Stimulated activated CD4-positive, alpha-beta T cell treated with anti-CD3 and anti-CD28 coated beads, Interleukin-2, amount 100 ng/mL, for 48 hours (primary cell): ENCODE measurements at regions not wholly inside any gene's neighbourhood (a gene's known extent, or its start where the extent isn't known, plus 50 kb on each side); places are given as distances from the start of the nearest gene placed in this dataset.

Source experiments
- DNase-seq, 2 donors: peaks; one replicate each; pipeline ENCODE4 v3.0.0-alpha.2; 2020

- no peak for DNase-seq
These were observed 91.2 kb upstream of the STARD3NL start for GRCh38 chr7:38086857-38087256.

DNA sequence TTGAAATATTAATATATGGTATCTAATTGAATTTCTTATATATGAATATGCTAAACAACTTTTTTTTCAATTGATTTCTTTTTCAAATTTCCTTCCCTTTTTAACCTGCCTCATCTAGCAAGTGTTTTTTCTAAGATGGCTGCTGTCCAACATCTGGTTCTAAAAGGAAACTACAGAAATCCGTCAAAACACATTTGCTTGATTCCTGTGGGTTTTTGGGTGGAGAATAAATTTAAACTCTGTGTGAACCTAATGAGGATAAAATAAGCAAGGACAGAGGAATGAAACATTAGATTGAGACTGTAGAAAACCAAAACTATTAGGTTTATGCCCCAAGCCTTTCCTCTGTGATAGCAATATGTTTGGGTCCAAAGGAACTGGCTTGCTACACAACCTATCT is 75.5 kb upstream of the STARD3NL start:
- DNase-seq: no peak

- no peak for DNase-seq
These were observed 72.1 kb upstream of the STARD3NL start for GRCh38 chr7:38105874-38106483.

GRCh38 chr7:38107486-38107893 is 70.6 kb upstream of the STARD3NL start:
- DNase-seq: peak; percentile 69 to 76

DNA sequence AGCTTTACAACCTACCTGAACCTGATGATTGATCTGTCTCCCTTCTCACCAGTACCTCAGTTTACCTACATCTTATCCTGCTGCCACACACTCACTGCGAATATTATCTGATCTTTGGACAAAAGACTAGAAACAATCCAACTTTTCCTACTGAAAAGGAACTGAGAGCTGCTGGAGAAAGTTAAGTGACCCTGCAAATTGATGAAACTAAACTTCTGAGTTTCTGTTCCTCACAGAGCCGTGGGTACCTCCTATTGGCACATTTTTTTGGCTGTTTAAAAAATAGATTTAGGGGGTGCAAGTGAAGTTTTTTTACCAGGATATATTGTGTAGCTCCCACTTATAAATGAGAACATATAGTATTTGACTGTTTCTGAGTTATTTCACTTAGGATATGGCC is 66.0 kb upstream of the STARD3NL start:
- DNase-seq: no peak

DNA sequence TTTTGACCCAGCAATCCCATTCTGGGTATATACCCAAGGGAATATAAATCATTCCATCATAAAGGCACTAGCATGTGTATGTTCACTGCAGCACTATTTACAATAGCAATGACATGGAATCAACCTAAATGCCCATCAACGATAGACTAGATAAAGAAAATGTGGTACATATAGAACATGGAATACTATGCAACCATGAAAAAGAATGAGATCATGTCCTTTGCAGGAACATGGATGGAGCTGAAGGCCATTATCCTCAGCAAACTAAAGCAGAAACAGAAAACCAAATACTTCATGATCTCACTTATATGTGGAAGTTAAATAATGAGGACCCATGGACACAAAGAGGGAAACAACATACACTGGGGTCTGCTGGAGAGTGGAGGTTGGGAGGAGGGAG is 58.0 kb upstream of the STARD3NL start:
- no peak for DNase-seq

DNA sequence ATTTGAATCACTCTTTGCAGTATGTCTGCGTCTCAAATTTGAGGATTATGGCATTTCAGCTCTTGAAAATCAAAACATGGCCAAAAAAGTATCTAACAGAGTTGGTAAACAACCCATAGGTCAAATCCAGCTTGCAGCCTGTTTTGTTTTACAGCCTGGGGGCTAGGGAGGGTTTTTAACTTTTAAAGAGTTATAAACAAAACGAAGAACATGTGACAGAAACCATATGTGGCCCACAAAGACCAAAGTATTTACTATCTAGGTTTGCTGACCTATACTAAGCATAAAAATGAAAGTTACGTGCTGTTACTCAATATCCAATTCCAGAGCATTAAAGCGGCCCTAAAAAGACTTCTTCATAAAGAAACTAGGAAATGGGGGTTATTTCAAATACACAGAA is 55.5 kb upstream of the STARD3NL start:
- DNase-seq: no peak

DNA sequence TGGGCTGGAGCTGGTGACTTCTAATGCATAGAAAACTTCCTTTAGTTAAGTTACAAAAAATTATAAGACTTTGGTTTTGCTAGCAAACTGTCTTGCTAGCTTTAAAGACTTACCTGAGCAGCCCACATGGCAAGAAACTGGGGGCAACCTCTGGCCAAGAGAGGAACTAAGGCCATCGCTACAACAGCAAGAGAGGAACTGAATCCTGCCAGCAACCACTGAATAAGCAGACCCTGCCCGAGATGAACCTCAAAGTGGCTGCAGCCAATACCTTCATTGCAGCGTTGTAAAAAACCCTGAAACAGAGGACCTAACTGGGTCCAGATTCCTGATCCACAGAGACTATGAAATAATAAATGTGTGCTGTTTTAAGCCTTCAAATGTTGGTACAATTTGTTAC is 54.6 kb upstream of the STARD3NL start:
- no peak for DNase-seq

GRCh38 chr7:38127216-38128207 is 50.5 kb upstream of the STARD3NL start:
- no peak for DNase-seq
